ENCODE measurements at regions not wholly inside any gene's neighbourhood (a gene's known extent, or its start where the extent isn't known, plus 50 kb on each side); places are given as distances from the start of the nearest gene placed in this dataset.
"Not testable (repeated sequence)": the region's sequence is repeated elsewhere in the genome, so short reads cannot be mapped to it uniquely, and the experiment has no call there.

DNA sequence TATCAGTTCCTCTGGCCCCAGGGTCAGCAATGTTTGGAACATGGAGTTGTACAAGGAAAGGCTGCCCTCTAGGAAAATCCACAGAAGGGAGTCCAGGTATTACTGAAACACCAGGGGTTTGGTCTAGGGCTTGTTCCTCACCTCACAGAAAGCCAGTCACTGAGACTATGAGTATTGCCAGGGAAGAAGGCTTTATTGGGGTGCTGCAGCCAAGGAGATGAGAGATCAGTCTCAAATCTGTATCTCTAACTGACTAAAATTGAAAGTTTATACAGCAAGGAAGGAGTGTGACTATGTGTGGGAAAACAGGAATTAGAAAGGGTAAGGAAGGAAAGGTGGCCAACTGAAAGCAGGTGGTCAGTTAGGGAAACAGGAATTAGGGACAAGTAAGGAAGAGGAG is 172.3 kb downstream of the LYPLAL1 start:
- DNase-seq: no peak

DNA sequence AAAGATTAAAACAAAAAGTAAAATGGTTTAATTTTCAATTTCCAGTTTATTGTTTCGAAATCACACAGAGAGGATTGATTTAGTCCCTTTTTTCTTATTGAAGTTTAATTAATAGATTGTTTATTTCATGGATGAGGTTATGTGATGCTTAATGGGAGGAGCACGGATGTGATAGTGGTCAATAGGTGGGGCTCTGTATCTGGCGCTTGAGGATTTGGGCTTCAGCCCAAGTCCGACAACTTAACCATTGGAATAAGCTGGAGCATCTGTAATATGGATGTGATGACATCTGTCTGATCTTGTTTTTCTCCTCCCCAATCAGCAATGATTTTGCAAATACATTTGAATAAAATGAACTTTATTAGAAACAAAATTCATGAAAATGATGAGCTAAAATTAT is 169.2 kb downstream of the LYPLAL1 start:
- no peak for DNase-seq

DNA sequence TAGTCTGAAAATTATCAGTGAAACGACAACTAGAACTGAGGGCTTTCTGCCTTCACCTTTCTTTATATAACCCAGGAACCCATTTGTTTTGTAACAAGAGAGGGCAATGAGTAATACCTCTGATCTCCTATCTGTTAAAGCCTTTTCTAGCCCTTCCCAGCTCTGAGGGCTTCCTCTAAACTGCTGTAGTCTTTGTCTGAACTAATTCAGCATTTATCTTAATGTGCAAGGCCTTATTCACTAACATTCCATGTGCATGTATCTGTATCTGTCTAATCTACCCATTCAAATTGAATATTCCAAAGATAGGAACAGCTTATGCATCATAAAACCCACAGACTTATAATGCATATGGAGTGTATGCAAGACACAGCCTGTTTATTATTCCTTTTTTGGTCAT is 167.1 kb downstream of the LYPLAL1 start:
- no peak for DNase-seq

GRCh38 chr1:219339466-219339865 is 165.8 kb downstream of the LYPLAL1 start:
- DNase-seq: no peak

DNA sequence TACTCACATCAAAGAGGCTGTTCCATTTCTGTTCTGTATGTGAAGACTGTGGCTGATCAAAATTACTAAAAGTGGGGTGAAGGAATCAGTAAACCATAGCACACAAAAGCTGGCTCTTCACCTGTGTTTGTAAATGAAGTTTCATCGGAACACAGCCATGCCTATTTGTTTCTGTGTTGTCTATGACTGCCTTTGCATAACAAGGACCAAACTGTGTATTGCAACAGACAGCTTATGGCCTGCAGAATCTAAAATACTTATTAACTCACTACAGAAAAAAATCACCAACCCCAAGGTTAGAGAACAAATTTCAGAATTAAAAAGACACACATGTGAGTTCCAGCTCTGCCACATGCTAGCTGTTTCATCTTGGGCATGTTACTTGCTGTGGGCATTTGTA is 163.9 kb downstream of the LYPLAL1 start:
- no peak for DNase-seq

DNA sequence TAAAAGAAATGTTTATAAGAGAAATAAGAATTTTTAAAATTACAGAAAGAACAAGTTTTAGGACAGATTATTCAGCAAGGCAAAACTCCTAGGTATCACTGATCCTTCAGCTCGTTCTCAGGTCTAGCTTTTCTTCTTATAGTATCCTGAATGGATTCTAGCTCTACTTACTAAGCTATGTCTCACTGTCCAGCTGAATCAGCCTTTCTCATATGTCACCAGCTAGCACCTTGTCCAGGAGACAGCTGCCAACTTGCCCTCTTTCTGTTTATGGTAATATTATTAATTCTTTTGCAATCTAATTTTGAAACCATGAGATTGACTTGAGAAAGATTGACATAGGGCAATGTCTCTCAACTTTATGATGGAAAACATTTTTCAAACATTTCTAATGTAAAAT is 159.9 kb downstream of the LYPLAL1 start:
- DNase-seq: no peak

DNA sequence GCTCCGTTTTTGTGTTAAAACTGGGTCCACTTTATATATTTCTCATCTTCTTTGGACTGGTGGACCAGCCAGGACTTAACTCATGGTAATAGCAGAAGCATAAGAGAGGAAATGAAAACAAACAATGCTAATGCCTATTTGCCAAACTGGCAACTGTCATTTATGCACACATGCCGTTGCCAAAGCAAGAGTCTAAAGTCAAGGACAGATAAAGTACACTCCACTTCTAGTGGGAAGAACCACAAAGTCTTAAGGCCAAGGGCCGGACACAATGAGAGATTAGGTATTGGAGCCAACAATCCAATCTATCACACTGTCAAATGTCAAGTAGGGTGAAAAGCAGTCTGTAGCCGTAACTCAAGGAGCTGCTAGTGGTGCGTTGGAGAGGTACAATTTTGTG is 157.7 kb downstream of the LYPLAL1 start:
- DNase-seq: no peak

- DNase-seq: no peak
Observed at GRCh38 chr1:219330669-219331068, 157.0 kb downstream of the LYPLAL1 start.

GRCh38 chr1:219330001-219330400 is 156.3 kb downstream of the LYPLAL1 start:
- DNase-seq: no peak

- no peak for DNase-seq
Observed at GRCh38 chr1:219329578-219329977, 155.9 kb downstream of the LYPLAL1 start.

DNA sequence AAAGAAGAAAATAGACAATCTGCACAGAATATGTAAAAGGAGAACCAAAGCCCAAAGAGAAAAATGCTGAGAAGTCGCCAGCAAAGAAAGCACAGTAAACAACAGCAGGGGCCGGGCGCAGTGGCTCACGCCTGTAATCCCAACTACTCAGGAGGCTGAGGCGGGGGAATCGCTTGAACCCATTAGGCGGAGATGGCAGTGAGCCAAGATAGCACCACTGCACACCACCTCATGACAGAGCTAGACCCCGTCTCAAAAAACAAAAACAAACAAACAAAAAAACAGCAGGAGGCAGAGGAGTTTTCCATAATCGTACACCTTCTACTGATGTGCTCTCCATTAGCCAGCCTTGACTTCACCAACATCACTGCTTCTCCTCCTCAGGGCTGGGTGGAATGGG is 153.2 kb downstream of the LYPLAL1 start:
- no peak for DNase-seq

DNA sequence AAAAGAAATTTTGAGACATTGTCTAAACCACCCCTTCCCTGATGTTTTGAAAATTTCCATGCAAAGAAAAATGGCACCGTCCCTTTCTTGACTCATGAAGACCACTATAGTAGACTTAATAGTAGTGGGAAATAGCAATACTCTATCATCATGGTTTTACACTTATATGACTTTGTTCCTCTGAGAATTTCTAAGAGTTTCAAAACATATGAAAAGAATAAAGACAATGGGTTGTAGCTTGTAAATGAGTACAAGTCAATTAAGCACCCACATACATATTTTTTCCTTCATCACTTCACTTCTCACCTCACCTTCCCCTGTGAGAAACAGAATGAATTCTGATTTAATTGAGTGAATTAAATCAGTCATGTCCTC is 151.7 kb downstream of the LYPLAL1 start:
- no peak for DNase-seq

GRCh38 chr1:219324629-219325367 is 151.1 kb downstream of the LYPLAL1 start:
- no peak for DNase-seq

DNA sequence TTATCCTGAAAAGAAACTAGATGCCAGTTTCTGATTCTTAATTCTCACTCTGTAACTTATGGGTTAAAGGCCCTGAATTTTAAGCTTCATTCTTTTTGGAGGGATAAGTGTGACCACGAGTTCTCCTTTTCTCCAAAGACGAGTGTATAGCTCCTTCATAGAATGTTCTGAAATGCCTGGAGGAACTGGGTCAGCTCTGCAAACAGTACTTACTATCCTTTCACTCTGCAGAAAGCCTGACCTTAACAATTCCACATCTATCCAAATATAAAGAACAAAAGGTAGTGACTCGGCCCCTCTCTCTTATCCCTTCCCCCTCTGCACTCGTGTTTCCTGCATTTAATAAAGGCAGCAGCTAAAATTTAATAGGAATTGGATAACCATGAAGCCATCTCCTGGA is 150.5 kb downstream of the LYPLAL1 start:
- DNase-seq: no peak

- DNase-seq: no peak
Observed at GRCh38 chr1:219323426-219323825, 149.7 kb downstream of the LYPLAL1 start.

DNA sequence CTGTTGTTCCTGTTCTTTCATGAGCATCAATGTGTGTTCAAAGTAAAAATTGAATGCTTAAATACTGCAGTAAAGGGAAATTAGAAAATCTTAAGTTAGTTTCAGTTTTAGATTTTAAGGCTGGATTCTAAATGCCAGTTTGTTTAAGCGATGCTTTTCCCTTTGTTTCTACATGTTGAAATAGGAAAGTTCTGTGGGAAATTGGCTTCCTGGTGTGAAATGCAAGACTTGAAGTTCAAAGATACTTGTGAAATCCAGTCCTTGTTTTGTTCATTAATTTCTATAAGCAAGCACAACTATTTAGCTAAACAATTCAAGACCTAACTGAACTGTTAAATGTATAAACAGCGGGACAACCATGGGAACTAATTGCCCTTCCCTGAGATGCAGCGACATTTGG is 149.1 kb downstream of the LYPLAL1 start:
- DNase-seq: no peak

DNA sequence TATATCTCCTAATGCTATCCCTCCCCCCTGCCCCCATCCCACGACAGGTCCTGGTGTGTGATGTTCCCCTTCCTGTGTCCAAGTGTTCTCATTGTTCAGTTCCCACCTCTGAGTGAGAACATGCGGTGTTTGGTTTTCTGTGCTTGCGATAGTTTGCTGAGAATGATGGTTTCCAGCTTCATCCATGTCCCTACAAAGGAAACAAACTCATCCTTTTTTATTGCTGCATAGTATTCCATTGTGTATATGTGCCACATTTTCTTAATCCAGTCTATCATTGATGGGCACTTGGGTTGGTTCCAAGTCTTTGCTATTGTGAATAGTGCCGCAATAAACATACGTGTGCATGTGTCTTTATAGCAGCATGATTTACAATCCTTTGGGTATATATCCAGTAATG is 146.9 kb downstream of the LYPLAL1 start:
- not testable (repeated sequence) for DNase-seq

DNA sequence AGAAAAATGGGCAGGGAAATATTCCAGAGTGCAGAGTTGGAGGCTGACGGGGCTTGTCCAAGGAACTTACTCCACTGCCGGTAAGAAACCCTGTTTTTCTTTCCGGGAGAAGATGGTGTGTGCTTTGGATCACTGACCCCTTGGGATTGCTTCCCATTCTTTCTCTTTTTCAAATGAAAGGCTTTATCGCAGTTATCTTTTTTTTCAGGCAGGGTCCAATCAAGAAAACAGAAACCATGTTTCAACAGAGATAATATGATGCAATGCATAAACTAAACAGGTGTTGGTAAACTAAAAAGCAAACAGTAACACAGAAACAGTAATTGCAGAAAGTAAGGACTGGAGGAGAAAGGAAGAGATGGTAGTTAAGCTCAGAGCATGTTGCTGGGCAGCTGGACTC is 145.1 kb downstream of the LYPLAL1 start:
- no peak for DNase-seq

- DNase-seq: no peak
Observed at GRCh38 chr1:219317762-219318353, 144.2 kb downstream of the LYPLAL1 start.

GRCh38 chr1:219316066-219316465 is 142.4 kb downstream of the LYPLAL1 start:
- no peak for DNase-seq

DNA sequence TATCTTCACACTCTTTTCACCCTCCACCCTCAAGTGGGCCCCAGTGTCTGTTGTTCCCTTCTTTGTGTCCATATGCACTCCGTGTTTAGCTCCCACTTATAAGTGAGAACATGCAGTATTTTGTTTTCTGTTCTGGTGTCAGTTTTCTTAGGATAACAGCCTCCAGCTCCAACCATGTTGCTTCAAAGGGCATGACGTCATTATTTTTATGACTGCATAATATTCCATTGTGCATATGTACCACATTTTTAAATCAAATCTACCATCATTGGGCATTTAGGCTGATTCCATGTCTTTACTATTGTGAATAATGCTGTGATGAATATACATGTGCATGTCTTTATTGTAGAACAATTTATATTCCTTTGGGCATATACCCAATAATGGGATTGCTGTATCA is 140.3 kb downstream of the LYPLAL1 start:
- no peak for DNase-seq

DNA sequence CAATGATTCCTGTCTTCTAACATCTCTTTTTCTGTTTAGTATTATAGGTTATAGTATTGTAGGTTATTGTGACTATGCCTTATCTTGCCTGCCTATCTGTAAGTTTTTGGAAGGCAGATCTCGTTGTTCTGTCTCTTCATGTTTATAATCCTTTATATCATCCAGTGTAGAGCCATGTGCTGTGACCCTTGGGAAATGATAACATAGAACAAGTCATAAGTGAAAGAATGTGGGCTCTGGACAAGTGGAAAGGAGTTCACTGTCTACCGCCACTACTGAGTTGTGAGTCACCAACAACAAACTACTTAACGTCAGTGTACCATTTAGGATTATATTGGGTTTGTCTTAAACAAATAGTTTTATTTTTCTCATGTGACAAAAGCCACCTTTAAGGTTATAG is 139.3 kb downstream of the LYPLAL1 start:
- no peak for DNase-seq

GRCh38 chr1:219310181-219310728 is 136.6 kb downstream of the LYPLAL1 start:
- no peak for DNase-seq

DNA sequence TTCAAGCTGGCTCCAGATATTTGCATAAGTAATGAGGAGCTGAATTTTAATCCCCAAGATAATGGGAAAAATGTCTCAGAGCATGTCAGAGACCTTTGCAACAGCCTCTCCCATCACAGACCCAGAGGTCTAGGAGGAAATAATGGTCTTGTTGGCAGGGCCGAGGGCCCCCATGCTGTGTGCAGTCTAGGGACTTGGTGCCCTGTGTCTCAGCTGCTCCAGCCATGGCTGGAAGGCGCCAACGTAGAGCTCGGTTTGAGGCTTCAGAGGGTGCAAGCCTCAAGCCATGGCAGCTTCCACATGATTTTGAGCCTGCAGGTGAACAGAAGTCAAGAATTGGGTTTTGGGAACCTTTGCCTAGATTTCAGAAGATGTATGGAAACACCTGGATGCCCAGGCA is 134.7 kb downstream of the LYPLAL1 start:
- no peak for DNase-seq
